Duodenal mucosa (tissue), 2 donors: ENCODE measurements at regions not wholly inside any gene's neighbourhood (a gene's known extent, or its start where the extent isn't known, plus 50 kb on each side); places are given as distances from the start of the nearest gene placed in this dataset.
"Not testable (repeated sequence)": the region's sequence is repeated elsewhere in the genome, so short reads cannot be mapped to it uniquely, and the experiment has no call there.

ENCODE experiments used
- H3K27ac ChIP-seq: one replicate; pipeline ENCODE4 v1.7.0; 2013; ENCODE audit warnings: low read depth, low read length
- H3K27me3 ChIP-seq, 2 donors: one replicate each; pipeline ENCODE4 v1.7.0; 2013; ENCODE audit warnings: low read length in 2 of 2, control low read depth in 1 of 2; ENCODE audit not compliant: insufficient read depth in 2 of 2, control insufficient read depth in 1 of 2
- H3K36me3 ChIP-seq, 2 donors: one replicate each; pipeline ENCODE4 v1.7.0; 2013; ENCODE audit warnings: low read length in 2 of 2, control low read depth in 1 of 2; ENCODE audit not compliant: insufficient read depth in 2 of 2, control insufficient read depth in 1 of 2
- H3K4me1 ChIP-seq, 2 donors: one replicate each; pipeline ENCODE4 v1.7.0; 2013; ENCODE audit warnings: low read length in 2 of 2, control low read depth in 1 of 2; ENCODE audit not compliant: insufficient read depth in 2 of 2, control insufficient read depth in 1 of 2
- H3K4me3 ChIP-seq, 2 donors: one replicate each; pipeline ENCODE4 v1.7.0; 2013; ENCODE audit warnings: low read length in 2 of 2, low read depth in 1 of 2
- H3K9ac ChIP-seq, 2 donors: one replicate each; pipeline ENCODE4 v1.7.0; 2013; ENCODE audit warnings: low read length in 2 of 2, low read depth in 1 of 2
- H3K9me3 ChIP-seq, 2 donors: one replicate each; pipeline ENCODE4 v1.7.0; 2013; ENCODE audit warnings: low read length in 2 of 2, control low read depth in 1 of 2; ENCODE audit not compliant: control insufficient read depth in 1 of 2

- H3K4me3 ChIP-seq, result no peak overlapping the region
- no peaks in the 10 kb centered on the region for H3K36me3 ChIP-seq
- H3K9ac ChIP-seq, result no peak overlapping the region
- no peaks in the 10 kb centered on the region for H3K27me3 ChIP-seq
- no peaks in the 10 kb centered on the region for H3K9me3 ChIP-seq
- no peak overlapping the region for H3K27ac ChIP-seq
- no peaks in the 10 kb centered on the region for H3K4me1 ChIP-seq
Observed at GRCh38 chr12:131408036-131408365, 302.9 kb upstream of the SFSWAP start.

- no peak overlapping the region for H3K9ac ChIP-seq
- no peaks in the 10 kb centered on the region for H3K27me3 ChIP-seq
- no peaks in the 10 kb centered on the region for H3K9me3 ChIP-seq
- no peaks in the 10 kb centered on the region for H3K36me3 ChIP-seq
- H3K4me3 ChIP-seq, result no peak overlapping the region
- H3K4me1 ChIP-seq, result no peaks in the 10 kb centered on the region
- no peak overlapping the region for H3K27ac ChIP-seq
Observed at GRCh38 chr12:131408484-131408883, 302.4 kb upstream of the SFSWAP start.

DNA sequence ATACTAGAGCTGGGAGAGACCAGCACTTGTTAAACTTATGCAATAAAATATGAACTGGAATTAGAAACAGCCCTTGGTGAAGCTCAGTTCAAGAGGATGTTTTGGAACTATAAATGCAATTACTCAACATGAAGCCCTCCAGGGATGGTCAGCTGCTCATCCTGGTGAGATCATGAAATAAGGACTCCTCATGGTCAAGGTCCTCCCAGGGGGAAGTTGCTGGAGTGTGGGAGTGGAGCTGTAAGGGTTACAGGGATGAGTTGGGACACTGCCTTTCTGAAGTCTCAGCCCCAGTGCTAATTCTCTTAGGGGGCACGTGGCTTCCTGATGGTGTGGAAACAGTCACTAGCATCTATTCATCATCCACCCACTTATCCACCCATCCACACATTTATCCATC, 301.7 kb upstream of the SFSWAP start:
- Histone ChIP-seq H3K9me3 (no peaks in the 10 kb centered on the region), H3K27ac (no peak overlapping the region), H3K27me3 (no peaks in the 10 kb centered on the region), H3K36me3 (no peaks in the 10 kb centered on the region), H3K4me1 (no peaks in the 10 kb centered on the region), H3K4me3 (no peak overlapping the region), H3K9ac (no peak overlapping the region)

DNA sequence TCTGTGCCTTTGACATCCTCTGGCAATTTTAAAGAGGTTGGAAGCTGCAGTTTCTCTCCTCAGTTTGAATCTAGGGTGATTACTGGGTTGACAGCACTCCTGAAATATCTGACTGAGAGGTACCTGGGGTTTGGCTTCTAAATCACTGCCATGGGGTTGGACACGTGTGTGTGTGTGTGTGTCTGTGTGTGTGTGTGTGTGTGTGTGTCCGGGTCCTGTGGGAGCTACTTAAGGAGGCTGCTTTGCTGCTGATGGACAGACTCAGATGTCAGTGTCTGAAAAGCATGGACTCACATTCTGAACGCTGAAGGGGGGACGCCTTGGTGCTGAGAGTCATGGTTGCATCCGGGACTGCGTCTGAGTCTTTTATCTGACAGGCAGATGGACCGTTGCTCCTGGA, 299.1 kb upstream of the SFSWAP start:
- not testable (repeated sequence) for H3K4me1 ChIP-seq, H3K27me3 ChIP-seq, H3K9ac ChIP-seq, H3K9me3 ChIP-seq, H3K27ac ChIP-seq, H3K4me3 ChIP-seq, H3K36me3 ChIP-seq

DNA sequence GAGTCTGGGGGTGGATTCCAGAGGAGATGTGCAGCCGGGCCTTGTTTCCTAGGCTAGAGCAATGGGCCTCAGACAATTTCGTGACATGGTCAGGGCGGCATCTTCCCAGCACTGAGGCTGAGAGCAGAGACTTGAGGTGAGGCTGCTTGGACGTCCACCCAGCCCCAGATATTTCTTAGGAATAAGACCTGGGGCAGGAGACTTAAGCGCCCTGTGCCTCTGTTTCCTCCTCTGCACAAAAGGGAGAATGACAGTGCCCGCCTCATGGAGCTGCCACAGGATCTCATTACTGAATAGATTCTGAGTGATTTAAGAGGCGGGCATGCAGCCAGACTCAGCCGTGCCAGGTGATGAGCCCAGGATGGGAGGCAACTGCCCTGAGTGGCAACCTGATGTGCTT, 297.9 kb upstream of the SFSWAP start:
- H3K9ac ChIP-seq, result no peak overlapping the region

DNA sequence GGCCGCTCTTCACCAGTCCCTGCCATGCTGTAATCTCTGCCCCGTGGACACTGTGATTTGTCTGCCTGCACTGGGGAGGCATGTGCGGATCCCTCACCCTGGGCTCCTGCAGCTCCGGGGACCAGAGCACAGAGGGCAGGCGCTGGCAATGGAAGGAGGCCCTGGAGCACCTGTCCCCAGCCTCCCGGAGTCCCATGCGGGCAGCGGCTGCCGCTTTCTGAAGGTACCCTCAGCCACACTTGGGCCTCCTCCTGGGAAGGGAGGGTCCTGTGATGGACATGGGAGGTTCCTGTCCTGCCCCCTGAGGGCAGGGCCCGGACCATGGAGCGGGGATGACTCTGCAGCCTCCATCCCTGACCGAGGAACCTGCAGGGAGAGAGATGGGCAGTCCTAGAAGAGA, 297.4 kb upstream of the SFSWAP start:
- Histone ChIP-seq H3K36me3 (no peaks in the 10 kb centered on the region), H3K9ac (no peak overlapping the region), H3K4me3 (no peak overlapping the region)

More for the DNA sequence above, 297.9 kb upstream of the SFSWAP start:
- H3K9me3 ChIP-seq, result no peaks in the 10 kb centered on the region
- no peaks in the 10 kb centered on the region for H3K4me1 ChIP-seq
- H3K27me3 ChIP-seq, result no peaks in the 10 kb centered on the region
- H3K36me3 ChIP-seq, result no peaks in the 10 kb centered on the region
- no peak overlapping the region for H3K4me3 ChIP-seq
- no peak overlapping the region for H3K27ac ChIP-seq

DNA sequence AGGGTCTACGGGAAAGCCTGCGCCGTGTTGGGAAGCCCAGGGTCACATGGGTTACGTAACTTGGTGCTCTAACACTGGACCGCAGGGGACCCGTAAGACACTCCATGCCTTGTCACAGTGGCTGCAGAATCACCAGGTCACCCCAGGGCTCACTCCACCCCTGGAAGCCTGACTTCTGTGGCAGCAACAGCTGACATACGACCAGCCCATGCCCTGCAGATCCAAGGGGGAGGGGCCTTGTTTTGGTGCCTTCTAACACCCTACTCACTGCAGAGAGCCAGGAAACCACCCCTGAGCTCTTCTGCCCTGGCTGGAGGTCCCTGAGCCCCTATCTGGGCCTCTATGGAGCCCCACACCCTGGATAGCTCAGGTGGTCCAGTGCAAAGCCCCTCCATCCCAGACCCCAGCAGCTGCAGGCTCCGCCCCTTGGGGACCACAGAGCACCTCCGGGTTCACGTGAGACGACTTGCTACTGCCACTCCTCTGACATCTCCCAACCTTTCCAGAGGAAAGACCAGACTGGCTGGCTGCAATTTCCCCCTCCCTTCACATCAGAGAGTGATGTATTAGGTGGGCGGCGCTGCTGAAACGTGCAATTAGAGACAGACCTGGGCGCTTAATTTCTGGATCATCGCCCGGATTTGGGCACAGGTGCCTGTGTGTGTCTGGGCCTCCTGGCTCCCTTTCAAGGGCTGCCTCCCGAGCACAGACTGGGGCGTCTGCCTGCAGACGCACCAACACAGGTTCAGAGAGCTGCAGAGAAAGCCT, 296.6 kb upstream of the SFSWAP start:
- H3K36me3 ChIP-seq, H3K27ac ChIP-seq, H3K9me3 ChIP-seq, H3K4me1 ChIP-seq, H3K9ac ChIP-seq, H3K4me3 ChIP-seq, H3K27me3 ChIP-seq: not testable (repeated sequence)

More for the DNA sequence above, 297.4 kb upstream of the SFSWAP start:
- no peaks in the 10 kb centered on the region for H3K9me3 ChIP-seq
- H3K27me3 ChIP-seq, result no peaks in the 10 kb centered on the region
- no peak overlapping the region for H3K27ac ChIP-seq
- no peaks in the 10 kb centered on the region for H3K4me1 ChIP-seq

DNA sequence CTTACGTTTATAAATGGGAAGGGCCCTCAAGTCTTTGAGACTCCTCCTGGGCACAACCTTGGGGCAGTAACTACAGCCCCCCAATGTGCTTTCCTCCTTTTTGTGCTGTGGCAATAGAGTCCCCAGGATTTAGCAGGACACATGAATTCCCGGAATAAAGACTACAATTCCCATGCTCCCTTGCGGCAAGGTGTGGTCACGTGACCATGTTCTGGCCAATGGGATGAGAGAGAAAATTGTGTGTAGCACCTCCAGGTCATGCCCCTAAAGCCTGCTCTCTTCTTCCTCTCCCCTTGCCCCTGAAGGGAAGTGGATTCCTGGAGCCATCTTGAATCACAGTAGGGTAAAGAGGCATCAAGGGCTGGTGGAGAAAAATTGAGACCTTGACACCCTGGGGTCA, 295.1 kb upstream of the SFSWAP start:
- Histone ChIP-seq H3K36me3 (no peaks in the 10 kb centered on the region), H3K4me1 (no peaks in the 10 kb centered on the region), H3K27me3 (no peaks in the 10 kb centered on the region), H3K9ac (no peak overlapping the region), H3K9me3 (no peaks in the 10 kb centered on the region), H3K4me3 (no peak overlapping the region), H3K27ac (no peak overlapping the region)

GRCh38 chr12:131418121-131418520, 292.8 kb upstream of the SFSWAP start:
- no peaks in the 10 kb centered on the region for H3K27me3 ChIP-seq
- no peaks in the 10 kb centered on the region for H3K4me1 ChIP-seq
- no peak overlapping the region for H3K9ac ChIP-seq
- no peak overlapping the region for H3K27ac ChIP-seq
- H3K9me3 ChIP-seq, result no peaks in the 10 kb centered on the region
- no peaks in the 10 kb centered on the region for H3K36me3 ChIP-seq
- H3K4me3 ChIP-seq, result no peak overlapping the region

DNA sequence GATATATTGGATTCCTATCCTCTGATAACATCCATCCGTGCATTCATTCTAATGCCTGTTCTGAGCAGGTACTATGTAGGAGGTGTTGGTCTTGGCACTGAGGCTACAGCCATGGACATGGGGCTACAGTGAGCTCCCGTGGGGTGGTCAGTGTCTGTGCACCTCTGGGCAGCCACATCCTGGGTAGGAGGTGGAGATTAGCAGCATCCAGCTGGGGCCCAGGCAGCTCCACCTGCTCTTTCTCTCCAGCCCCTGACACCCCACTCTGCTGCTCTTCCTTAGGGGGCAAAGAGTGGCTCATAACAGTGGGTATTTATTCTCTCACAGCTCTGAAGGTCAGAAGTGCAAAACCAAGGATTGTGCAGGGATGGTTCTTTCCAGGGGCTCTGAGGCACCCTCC, 292.0 kb upstream of the SFSWAP start:
- no peaks in the 10 kb centered on the region for H3K27me3 ChIP-seq
- H3K4me3 ChIP-seq, result no peak overlapping the region
- H3K4me1 ChIP-seq, result no peaks in the 10 kb centered on the region

More for the DNA sequence above, 292.0 kb upstream of the SFSWAP start:
- no peak overlapping the region for H3K9ac ChIP-seq
- H3K9me3 ChIP-seq, result no peaks in the 10 kb centered on the region
- no peak overlapping the region for H3K27ac ChIP-seq
- no peaks in the 10 kb centered on the region for H3K36me3 ChIP-seq
